ENCODE measurements at regions not wholly inside any gene's neighbourhood (a gene's known extent, or its start where the extent isn't known, plus 50 kb on each side); places are given as distances from the start of the nearest gene placed in this dataset.
A peak's percentile ranks its signal among the peaks of the same experiment; 100 is the strongest.

- CTCF ChIA-PET: no interaction called here
- POLR2A ChIA-PET: no interaction called here
- TF ChIP-seq ZNF221 (tag by site-specific recombination; IDR thresholded peaks at IDR 0.05; ENCODE audit: borderline replicate concordance) (no peak), ZNF16 (tag by site-specific recombination; IDR thresholded peaks at IDR 0.05; ENCODE audit: low read depth) (no peak), ZBTB44 (tag by site-specific recombination; IDR thresholded peaks at IDR 0.05) (no peak), ZBTB11 (tag by site-specific recombination; conservative IDR thresholded peaks at IDR 0.05; ENCODE audit: low read depth) (no peak), ZFP3 (tag by site-specific recombination; IDR thresholded peaks at IDR 0.05; ENCODE audit: low read depth) (no peak), ZNF132 (tag by site-specific recombination; IDR thresholded peaks at IDR 0.05; ENCODE audit: borderline replicate concordance) (no peak), ZNF362 (tag by site-specific recombination; IDR thresholded peaks at IDR 0.05) (no peak), ZNF610 (tag by site-specific recombination; IDR thresholded peaks at IDR 0.05; ENCODE audit: borderline replicate concordance) (no peak), ZNF513 (tag by site-specific recombination; IDR thresholded peaks at IDR 0.05) (no peak)
- no peak overlapping the region for H3K27ac ChIP-seq (ENCODE audit: extremely low read depth, low read depth, low read length)
- no peaks in the 10 kb centered on the region for H3K4me1 ChIP-seq (ENCODE audit: control insufficient read depth, insufficient read depth, low read length)
- H3K9me3 ChIP-seq (ENCODE audit: control insufficient read depth, insufficient read depth, low read depth, low read length): no peaks in the 10 kb centered on the region
- H3K4me3 ChIP-seq (ENCODE audit: low read depth, low read length): no peak overlapping the region
- H3K36me3 ChIP-seq (ENCODE audit: control insufficient read depth in 2 of 2, insufficient read depth in 1 of 2, low read length in 2 of 2): no peaks in the 10 kb centered on the region
Observed at GRCh38 chr1:208595745-208596144, 351.6 kb upstream of the PLXNA2 start.

GRCh38 chr1:208597571-208597970 lies 353.4 kb upstream of the PLXNA2 start:
- Histone ChIP-seq H3K36me3 (ENCODE audit: control insufficient read depth in 2 of 2, insufficient read depth in 1 of 2, low read length in 2 of 2) (no peaks in the 10 kb centered on the region), H3K4me1 (ENCODE audit: control insufficient read depth, insufficient read depth, low read length) (no peaks in the 10 kb centered on the region), H3K4me3 (ENCODE audit: low read depth, low read length) (no peak overlapping the region), H3K9me3 (ENCODE audit: control insufficient read depth, insufficient read depth, low read depth, low read length) (no peaks in the 10 kb centered on the region), H3K27ac (ENCODE audit: extremely low read depth, low read depth, low read length) (no peak overlapping the region)
- ChIA-PET CTCF (interaction anchor here (0.8 kb wide), 1 partner anchor 13 kb away, joined by 4 read pairs; no protein-coding TSS in a partner anchor), POLR2A (no interaction called here)
- TF ChIP-seq ZNF501 (tag by site-specific recombination; IDR thresholded peaks at IDR 0.05) (no peak), ZNF350 (tag by site-specific recombination; IDR thresholded peaks at IDR 0.05) (no peak), SCRT2 (tag by site-specific recombination; IDR thresholded peaks at IDR 0.05) (peak; percentile 61)

GRCh38 chr1:208598021-208598420 lies 353.8 kb upstream of the PLXNA2 start:
- CTCF ChIA-PET: interaction anchor here (0.8 kb wide), 1 partner anchor 13 kb away, joined by 4 read pairs; no protein-coding TSS in a partner anchor
- TF ChIP-seq ZNF433 (tag by site-specific recombination; IDR thresholded peaks at IDR 0.05; ENCODE audit: low read depth) (no peak), OSR2 (tag by site-specific recombination; IDR thresholded peaks at IDR 0.05) (no peak), ZNF660 (tag by site-specific recombination; IDR thresholded peaks at IDR 0.05) (no peak), ZNF280D (tag by site-specific recombination; IDR thresholded peaks at IDR 0.05) (no peak), ZNF311 (tag by site-specific recombination; IDR thresholded peaks at IDR 0.05; ENCODE audit: borderline replicate concordance) (no peak), ZFP69B (tag by site-specific recombination; IDR thresholded peaks at IDR 0.05) (no peak), ZNF248 (tag by site-specific recombination; IDR thresholded peaks at IDR 0.05) (no peak), ZSCAN23 (tag by site-specific recombination; IDR thresholded peaks at IDR 0.05) (no peak), REPIN1 (tag by site-specific recombination; IDR thresholded peaks at IDR 0.05; ENCODE audit: low read depth) (no peak)

More at GRCh38 chr1:208598021-208598420, 353.8 kb upstream of the PLXNA2 start:
- H3K4me1 ChIP-seq (ENCODE audit: control insufficient read depth, insufficient read depth, low read length): no peaks in the 10 kb centered on the region
- H3K36me3 ChIP-seq (ENCODE audit: control insufficient read depth in 2 of 2, insufficient read depth in 1 of 2, low read length in 2 of 2): no peaks in the 10 kb centered on the region
- no peak overlapping the region for H3K4me3 ChIP-seq (ENCODE audit: low read depth, low read length)
- POLR2A ChIA-PET: no interaction called here
- H3K9me3 ChIP-seq (ENCODE audit: control insufficient read depth, insufficient read depth, low read depth, low read length): no peaks in the 10 kb centered on the region
- H3K27ac ChIP-seq (ENCODE audit: extremely low read depth, low read depth, low read length): no peak overlapping the region
